GM21717 (cell line): ENCODE measurements at regions not wholly inside any gene's neighbourhood (a gene's known extent, or its start where the extent isn't known, plus 50 kb on each side); places are given as distances from the start of the nearest gene placed in this dataset.

Source experiments
- ATAC-seq: cut with Tn5 transposase; IDR thresholded peaks from one replicate; pipeline ENCODE4 v1.9.1; 2021; ENCODE audit warnings: mild to moderate bottlenecking, moderate library complexity; ENCODE audit not compliant: unreplicated experiment

DNA sequence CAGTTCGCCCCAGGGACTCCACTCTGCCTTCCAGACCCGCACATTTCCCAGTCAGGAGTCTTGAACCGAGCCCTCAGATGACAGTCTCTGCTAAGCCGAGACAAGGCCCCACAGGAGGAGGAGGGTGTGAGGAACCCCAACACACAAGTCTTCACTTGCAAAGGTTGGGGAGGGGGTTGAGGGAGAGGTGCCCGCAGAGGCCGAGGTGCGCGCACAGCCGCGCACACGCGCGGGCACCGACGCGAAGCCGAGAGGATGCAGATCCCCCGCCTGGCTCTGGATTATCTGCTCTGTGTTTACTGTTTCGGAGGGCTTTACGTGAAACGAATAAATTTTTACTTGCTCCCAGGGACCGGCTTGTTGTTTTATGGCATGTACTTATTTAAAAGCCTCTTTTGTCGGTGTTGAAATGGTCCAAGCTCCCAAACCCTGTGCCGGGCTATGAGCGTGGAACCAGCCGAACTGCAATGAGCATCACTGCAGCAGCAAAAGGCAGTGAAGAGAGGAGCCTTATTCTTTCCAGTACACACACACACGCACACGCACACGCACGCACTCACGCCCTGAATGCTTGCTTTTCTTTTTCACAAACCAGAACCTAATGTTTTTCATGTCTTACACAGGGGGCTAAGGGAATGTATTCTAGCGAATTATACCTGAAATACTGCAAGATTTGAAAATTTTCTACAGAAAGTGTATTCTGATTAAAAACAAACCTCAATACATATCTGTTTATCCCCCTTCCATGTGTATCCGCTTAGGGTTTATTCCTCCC lies 297.7 kb downstream of the PARP8 start:
- no peak for ATAC-seq

DNA sequence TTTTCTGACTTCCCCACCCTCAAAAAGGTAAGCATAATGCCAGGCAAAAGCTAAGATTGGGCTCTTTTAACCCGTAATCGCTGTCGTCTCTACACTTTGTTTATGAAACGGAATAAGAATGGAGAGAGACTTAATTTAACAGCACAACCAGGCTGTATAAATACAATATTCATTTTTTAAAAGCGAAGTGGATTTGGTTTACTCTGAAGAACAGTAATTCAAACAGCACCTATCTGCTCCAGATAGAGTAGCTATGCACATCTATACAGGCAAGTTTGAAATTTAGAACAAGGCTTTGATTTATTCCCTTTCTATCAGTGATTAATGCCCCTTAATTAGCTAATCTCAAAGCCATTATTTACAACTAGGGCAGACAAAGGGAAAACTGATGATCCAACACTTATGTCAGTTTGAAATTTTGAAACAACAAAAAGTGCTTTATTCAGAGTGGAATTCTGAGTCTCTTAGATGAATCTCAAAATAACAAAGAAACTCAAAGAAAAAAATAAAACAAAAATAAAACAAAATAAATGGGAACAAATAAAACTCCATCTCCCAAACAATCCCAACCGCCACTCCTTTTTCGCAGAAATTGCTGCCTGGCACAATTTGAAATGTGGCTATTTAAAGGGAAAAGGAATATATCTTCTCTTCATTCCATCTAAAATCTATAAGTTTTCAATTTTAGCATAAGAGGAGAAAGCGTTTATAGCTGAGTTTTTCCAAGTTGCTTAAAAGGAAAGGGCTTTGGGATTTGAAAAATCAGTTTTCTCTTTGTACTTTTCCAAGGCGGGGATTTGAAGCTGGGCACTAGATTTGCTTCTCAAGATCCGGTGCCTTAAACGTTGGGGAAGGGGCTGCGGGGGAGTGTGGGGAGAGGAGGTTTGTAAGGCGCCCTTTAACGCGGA lies 298.6 kb downstream of the PARP8 start:
- no peak for ATAC-seq

DNA sequence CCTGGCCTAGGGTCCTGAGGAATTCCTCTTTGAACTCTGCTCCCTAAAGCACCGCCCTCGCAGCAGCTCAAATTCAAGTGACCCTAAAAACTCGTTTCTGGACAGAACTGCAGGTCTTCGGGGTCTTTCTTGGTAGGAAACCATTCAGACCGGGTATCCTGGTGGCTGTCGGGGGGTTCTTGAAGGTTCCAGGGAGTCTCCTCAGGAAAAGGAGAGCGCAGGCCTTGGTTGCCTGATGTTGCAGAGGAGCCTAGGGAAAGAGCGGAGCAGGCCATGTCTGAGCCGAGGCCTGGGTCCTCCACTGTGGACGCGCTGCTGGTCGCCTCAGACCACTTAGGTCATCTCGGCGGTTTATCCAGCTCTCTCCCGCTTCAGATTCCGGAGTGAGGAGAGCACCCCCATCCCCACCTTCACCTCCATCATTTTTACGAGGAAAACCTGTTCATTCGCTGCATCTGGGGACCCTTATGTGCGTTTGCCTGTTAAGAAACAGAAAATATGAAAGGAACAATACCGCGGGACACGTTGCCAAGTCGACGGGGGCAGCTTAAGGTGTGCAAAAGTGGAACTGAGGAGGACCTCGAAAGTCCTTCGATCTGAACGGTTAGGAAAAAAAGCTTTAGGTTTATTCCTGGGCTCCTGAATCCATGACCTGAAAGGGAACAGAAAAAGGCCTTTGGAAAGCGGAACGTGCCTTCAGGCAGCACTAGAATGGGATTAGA lies 299.4 kb downstream of the PARP8 start:
- ATAC-seq, result no peak

DNA sequence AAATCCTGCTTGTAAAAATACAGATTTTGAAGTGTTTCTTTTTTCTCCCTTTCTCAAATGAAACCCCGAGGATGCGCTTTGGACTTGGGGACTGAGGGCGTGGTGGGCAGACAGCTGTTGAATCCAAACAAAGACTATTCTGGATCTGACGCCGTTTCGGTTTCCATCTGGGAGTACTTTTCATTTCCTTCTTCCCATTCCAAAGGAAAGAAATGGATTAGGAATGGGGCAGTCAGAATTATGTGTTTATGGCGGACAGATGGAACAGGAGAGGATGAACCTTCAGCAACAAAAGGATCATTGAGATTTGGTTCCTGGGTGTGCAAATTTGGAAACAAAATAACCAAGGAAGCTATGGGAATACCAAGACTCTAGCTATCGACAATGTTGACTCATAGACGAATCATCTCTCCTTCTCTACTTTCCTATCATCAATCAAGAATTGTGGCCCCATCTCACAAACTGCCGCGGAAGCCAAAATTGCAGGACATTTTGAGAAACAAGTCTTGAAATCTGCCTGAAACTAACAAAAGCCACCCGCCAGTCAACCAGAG lies 300.6 kb downstream of the PARP8 start:
- ATAC-seq, result no peak

DNA sequence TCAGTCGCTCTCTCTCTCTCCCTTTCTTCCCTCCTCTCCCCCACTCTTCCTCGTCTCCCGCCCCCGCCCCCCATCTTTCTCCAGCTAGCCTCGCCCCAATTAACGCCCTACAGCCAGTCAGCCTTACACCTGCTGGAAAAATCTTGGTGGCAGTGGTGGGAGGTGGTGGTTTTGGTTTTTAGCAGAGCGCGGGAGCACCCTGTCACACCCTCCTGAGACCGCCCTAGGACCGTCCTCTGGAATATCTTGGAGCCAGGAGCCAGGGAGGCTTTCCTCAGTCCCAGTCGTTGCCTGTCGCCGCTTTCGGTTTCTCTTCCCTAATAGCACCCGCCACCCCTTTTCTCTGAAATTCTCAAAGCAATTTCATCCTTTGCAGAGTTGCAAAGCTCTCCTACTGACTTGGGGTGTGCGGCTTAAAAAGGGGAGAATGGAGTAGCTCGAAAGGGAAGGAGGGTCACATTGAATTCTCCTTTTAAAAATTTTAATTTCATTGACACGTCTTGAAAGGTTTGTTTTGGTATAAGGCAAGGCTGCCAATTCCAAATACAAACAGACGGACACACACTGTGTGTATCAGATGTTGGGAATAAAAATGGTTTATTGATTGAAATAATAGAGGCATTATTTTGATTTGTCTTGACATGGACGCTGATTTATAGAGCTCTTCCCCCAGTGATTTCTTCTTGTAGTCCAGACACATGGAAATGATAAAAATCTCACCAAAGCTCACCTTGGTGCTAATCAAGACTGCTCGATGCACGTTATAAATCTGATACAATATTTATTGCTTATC lies 301.3 kb downstream of the PARP8 start:
- no peak for ATAC-seq

DNA sequence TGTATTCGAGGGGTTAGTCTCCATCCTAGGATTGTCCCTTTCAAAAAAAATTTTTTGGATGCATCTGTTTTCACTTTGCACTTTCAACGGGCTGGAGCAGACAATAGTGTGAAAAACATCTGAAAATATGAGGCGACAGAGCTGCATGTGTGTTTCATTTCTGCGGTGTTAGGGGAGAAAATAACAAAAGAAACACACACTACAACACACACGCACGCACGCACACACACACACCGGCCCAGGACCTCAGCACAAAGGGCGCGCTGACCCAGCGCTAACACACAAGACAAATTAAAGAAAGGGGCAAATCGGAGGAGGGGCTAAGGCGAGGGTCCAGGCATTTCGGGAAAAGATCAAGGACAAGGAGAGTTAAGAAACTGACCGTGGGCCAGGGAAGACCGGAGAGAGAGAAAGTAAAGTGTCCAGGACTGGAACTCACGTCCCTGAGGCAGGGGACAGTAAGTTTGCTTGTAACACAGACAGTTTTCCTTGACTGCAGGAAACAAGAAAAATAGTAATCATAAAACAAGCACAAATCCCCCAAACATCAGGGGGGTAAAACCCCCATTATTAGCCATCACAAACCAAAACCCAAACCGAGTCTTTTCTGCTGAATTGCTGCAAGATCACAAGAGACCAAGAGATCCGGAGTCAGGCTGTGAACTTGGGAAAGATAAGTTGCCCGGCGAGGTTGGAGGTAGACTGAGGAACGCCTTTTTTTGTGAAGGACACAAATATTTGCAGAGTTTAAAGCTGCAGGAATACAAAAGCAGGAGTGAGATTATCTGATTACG lies 302.1 kb downstream of the PARP8 start:
- ATAC-seq, result no peak

DNA sequence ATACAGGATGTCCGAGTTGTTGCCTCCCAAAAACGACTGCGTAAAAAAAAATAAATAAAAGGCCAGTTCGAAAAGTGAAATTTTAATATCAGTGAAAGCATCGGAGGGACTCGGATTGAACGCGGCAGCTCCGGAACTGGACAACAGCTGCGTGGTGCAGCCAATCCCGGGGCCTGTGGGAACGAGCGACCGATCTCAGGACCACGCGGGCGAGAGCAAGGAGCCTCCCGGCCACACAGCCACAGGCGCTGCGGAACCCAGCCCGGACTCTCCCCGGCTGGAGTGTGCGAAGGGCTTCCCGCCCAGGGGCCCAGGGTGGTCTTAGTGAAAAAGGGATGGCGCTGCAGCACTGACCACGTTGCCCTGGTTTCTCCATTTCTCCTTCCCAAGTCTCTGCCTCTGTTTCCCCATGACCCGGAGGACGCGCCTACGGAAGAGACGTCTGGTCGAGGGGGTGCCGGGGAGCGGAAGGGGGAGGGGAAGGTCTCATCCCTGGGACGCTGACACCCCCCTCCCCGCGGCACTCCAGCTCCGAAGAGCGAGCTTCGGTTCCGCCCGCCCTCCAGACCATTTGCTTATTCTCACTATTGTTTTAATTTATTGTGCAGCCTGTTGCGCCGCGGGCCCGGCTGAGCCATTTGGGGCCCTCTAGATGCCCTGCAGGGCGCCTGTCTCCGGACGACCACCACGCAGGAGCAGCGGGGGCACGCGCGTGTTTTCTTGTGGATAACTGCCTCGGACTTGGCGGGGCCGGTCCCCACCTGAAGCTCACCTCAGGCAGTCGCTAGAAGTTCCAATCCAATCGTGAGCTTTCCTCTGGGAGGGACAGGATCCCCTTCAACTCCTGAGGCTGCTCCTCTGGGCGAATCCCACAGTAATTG lies 303.0 kb downstream of the PARP8 start:
- ATAC-seq, result no peak

DNA sequence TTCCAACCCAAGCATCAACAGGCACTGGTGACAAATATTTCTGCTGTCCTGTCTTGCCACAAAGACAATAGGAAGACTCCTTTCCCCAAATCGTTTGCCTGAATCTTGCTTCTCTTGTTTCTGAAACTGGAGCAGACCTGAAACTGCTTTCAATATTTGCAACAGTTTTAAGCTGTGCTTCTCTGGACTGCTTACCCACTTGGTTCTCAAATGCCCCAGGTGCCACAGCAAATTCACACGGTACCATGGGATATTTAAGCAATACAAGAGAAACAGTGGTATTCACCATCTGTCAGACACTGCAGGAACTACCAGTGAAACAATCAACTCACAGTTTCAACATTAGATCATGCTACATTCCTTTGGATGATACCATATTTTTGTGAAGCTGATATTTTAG lies 309.4 kb downstream of the PARP8 start:
- ATAC-seq, result no peak

DNA sequence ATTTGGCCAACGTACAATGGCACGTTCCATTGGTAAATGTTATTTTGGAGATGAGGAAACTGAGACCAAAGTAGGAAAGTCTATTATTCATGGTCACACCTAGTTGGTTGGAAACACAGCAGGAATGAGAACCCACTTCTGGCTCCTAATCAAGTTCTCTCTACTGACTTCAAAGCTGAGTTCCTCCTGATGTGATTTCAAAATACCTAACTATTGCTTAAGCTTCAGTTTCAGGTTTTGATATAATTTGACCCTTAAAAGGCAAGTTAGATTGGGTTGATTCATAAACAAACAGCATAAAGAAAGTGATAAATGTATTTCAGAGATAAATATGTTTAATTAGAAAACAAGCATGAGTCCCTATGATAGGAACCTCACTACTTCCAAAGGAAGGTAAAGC lies 312.5 kb downstream of the PARP8 start:
- no peak for ATAC-seq

DNA sequence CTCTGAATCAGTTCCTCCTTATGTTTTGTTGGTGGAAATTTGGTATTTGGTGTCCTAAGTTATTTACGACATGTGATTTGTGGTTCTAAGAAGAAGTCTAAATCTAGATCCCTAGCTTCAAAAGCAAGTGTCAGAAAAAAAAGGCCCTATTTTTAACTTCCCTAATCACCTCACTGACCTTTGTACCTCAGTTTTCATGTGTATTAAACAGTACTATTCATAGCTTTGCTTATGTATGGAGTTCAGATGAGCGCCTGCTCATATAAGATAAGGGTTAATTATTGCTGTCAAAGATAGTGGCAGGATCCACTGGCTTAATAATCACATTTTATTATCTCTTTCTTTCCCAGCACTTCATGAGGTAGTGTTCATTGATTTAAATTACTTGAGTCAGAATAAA lies 318.2 kb downstream of the PARP8 start:
- no peak for ATAC-seq

DNA sequence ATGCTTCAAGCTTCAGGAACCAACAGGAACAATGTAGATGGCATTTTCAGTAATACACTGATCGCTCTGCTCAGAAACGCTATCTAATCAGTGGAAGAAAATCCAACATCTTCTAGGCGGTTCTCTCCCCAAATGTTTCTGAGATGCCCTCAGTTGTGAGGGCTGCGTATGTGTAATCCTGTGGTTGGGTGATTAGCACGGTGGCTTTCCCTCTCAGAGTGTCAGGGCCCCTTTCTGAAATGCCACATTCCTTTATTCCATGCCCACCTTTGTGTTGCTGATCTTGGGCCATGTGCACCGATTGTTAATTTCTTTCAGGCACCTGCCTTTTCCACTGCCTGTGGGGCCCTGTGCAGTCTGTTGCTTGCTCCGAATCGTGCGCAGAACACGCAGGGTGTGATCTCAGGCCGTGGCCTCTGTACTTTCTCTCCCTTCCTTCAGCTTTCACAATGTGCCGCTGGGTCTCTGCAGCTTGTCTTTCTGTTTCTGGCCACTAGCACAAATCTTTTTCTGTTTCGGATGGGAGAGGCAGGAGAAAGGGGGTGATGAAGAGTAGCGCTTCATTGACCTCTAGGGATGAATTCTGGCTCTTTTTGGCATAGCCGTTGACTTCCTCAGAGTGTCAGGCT lies 324.0 kb downstream of the PARP8 start:
- ATAC-seq, result no peak

DNA sequence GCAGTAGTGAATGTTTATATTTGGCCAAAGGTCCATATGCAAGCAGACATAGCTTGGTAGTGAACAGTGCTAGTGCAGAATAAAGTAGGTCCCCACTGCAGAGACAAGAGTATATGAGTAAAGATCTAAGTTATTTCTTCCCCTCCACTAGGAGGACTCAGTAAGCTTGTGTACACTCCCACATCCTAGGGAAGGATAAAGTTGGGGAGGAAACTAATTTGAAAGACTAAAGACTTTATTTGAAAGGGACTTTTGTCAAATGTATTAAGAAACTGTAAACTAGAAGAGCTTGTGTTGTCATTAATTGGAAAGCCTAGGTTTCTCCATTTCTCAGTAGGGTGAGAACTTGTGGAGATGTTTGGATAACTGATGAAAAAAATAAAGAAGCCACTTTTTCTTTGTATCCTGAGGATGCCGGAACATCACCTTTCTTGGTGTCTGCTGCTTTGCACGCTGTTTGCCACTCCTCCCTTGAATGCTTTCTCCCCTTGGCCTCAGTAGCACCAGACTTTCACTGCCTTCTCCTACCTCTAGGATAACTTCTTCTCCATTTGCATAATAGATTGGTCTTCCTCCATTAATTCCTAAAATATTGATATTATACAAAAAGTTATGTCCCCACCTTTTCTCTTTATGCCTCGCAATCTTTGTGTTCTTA lies 329.0 kb downstream of the PARP8 start:
- ATAC-seq, result no peak

DNA sequence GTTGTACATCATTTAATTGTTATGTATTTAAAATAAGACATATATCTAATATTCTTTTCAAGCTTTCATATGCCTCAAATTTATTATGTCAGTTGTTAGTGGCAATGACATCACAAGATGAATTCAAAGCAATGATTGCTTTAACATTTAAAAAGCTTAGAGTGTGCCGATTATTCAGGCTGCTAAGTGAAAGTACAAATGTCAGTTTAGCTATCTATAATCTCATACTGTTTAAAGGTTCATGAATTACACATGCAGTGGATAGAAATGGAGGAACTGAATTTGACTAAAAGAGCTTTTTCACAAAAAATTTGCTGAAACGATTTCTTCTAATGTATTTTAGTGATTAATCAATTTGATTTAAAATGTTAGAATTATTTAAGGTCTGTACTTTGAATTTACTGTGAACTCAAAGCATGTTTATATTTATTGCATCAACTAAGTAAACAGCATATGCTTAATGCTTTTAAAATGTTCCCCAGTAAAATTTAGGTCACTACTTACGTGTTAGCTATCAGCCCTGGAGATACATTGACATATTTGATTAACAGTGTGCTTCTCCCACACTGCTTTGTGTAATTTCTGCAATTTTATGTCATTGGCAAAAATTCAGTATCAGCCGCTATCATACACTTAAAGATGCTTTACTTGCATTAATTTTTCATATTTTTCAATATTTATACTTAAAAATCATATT lies 334.9 kb downstream of the PARP8 start:
- ATAC-seq, result no peak

DNA sequence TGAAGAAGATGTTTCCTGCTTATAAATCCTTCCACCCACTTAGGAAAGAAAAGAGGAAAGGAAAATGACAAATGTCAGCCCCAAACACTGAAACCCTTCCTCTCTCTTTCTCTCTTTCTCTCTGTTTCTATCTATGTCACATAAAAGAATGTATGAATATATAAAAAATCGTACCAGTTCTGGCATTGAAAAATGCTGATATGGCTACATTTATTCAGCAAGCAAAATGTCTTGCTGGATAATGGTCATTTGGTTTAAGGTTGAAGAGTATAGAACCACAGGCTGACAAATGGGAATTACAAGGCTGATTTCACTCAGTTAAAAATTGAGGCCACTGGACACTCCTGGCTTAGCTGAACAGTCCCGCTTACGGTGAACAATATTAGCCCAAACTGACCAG lies 335.9 kb downstream of the PARP8 start:
- ATAC-seq, result no peak

DNA sequence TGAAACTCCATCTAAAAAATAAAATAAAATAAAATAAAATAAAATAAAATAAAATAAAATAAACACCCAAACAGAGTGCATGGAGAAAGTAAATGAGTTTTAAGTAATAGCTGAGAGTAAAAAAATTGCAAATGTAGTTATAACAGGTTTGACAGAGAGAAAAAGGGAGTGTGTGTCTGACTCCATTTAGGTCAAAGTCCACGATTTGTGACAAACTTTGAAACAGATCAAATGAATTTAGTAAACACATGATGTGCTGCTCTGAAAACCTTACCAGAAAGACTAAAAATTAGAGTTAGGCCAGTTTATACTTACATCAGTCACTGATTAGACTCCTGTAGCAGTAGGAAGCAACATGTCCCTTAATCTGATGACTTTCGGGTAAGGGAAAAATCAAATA lies 346.6 kb downstream of the PARP8 start:
- ATAC-seq, result no peak

DNA sequence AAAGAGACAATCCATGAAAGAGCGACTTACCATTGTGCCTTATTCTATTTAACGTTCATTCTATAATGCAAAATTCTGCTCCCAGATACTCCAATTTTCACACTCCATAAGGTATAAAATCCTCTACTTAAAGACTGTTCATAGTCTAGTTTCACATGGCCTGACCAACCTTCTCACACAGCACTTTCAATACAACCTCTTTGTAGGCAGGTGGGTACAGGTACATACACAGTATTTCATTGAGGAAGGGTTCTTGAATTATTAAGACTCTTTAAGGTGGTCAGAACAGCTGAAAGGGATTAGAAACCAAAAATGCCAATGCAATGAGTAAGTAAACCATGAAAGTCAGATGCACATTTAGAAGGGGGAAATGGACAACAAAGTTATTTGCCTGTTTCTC lies 352.0 kb downstream of the PARP8 start:
- no peak for ATAC-seq

DNA sequence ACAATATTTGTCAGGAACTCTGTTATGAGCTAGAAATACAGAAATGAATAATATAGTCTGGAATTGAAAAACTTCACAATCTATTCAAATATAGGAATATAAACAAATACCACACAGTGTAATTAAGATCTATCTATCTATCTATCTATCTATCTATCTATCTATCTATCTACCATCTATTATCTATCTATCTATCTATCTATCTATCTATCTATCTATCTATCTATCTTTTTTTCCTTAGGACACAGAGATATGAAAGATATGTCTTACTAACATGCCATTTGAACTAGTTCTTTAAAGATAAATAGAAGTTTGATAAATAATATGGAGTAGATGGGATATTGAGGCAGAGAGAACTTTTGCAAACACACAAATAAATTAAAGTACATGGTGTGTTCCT lies 357.8 kb downstream of the PARP8 start:
- no peak for ATAC-seq
